IMR-90 (cell line): ENCODE measurements at regions not wholly inside any gene's neighbourhood (a gene's known extent, or its start where the extent isn't known, plus 50 kb on each side); places are given as distances from the start of the nearest gene placed in this dataset.
A peak's percentile ranks its signal among the peaks of the same experiment; 100 is the strongest.

Experiments used
- ATAC-seq: fragments of 200-7000 bp; cut with Tn5 transposase; 2 replicates; pipeline ENCODE4 v1.9.1; 2020; ENCODE audit warnings: low read depth, mild to moderate bottlenecking, moderate library complexity
- BruUV-seq: library from RNA; stranded (reverse); fragments of 400-500 nt; replicated peaks from 2 replicates; lab custom pipeline; 2021; lab: Mats Ljungman, UMichigan
- CTCF ChIA-PET: fragments of 300-600 bp; formaldehyde crosslinking; extraction: SDS; loops from one replicate; lab custom pipeline; 2021; ENCODE audit warnings: antibody characterized with exemption; lab: Yijun Ruan, JAX
- POLR2A ChIA-PET: fragments of 300-600 bp; sonication (Branson Sonifier 250); formaldehyde crosslinking; loops from one replicate; lab custom pipeline; 2022; ENCODE audit warnings: antibody characterized with exemption; ENCODE audit not compliant: unreplicated experiment; lab: Charles Lee
- DNase-seq: peaks from one replicate; pipeline ENCODE4 v3.0.0; 2013
- H2AFZ ChIP-seq: replicated peaks from 2 replicates; pipeline ENCODE3; 2013; ENCODE audit warnings: low read length, mild to moderate bottlenecking; ENCODE audit not compliant: poor library complexity
- H2AK5ac ChIP-seq: 2 replicates; pipeline ENCODE4 v1.6.1; 2013; ENCODE audit warnings: low read depth, low read length, inconsistent platforms
- H2AK9ac ChIP-seq: replicated peaks from 2 replicates; pipeline ENCODE3; 2013; ENCODE audit warnings: mild to moderate bottlenecking, low read depth, low read length, moderate library complexity; ENCODE audit not compliant: poor library complexity
- H2BK120ac ChIP-seq: 2 replicates; pipeline ENCODE4 v1.6.1; 2013; ENCODE audit warnings: low read depth, low read length, inconsistent platforms
- H2BK15ac ChIP-seq: 3 replicates; pipeline ENCODE4 v1.6.1; 2013; ENCODE audit warnings: low read depth, low read length, inconsistent platforms
- H2BK20ac ChIP-seq: 2 replicates; pipeline ENCODE4 v1.6.1; 2013; ENCODE audit warnings: low read depth, mild to moderate bottlenecking, inconsistent platforms, low read length, moderate library complexity
- H2BK5ac ChIP-seq: 2 replicates; pipeline ENCODE4 v1.6.1; 2013; ENCODE audit warnings: mild to moderate bottlenecking, low read depth, low read length, inconsistent platforms; ENCODE audit not compliant: poor library complexity, severe bottlenecking
- H3K14ac ChIP-seq: replicated peaks from 2 replicates; pipeline ENCODE4 v1.6.1; 2013; ENCODE audit warnings: low read depth, low read length, inconsistent platforms
- H3K18ac ChIP-seq: 2 replicates; pipeline ENCODE4 v1.6.1; 2013; ENCODE audit warnings: low read depth, low read length, control low read depth
- H3K23ac ChIP-seq: 2 replicates; pipeline ENCODE4 v1.6.1; 2013; ENCODE audit warnings: low read depth, low read length, inconsistent platforms
- H3K27ac ChIP-seq: 2 replicates; pipeline ENCODE4 v1.5.1; 2013; ENCODE audit warnings: mild to moderate bottlenecking, control low read depth, low read length; ENCODE audit not compliant: insufficient read depth
- H3K27me3 ChIP-seq: 2 replicates; pipeline ENCODE4 v1.6.1; 2013; ENCODE audit warnings: low read length; ENCODE audit not compliant: control insufficient read depth, insufficient read depth
- H3K36me3 ChIP-seq: 2 replicates; pipeline ENCODE4 v1.6.1; 2013; ENCODE audit warnings: low read length, mixed read lengths; ENCODE audit not compliant: control insufficient read depth, insufficient read depth
- H3K4ac ChIP-seq: 2 replicates; pipeline ENCODE4 v1.6.1; 2013; ENCODE audit warnings: low read depth, low read length, inconsistent platforms
- H3K4me1 ChIP-seq: 2 replicates; pipeline ENCODE4 v1.6.1; 2013; ENCODE audit warnings: low read length, mixed read lengths; ENCODE audit not compliant: control insufficient read depth, insufficient read depth
- H3K4me2 ChIP-seq: 2 replicates; pipeline ENCODE4 v1.6.1; 2013; ENCODE audit warnings: low read depth, mild to moderate bottlenecking, control low read depth, low read length, moderate library complexity
- H3K4me3 ChIP-seq: 2 replicates; pipeline ENCODE4 v1.5.1; 2013; ENCODE audit warnings: low read depth, mild to moderate bottlenecking, control low read depth, low read length, moderate library complexity; ENCODE audit not compliant: insufficient read depth
- H3K56ac ChIP-seq: 2 replicates; pipeline ENCODE4 v1.6.1; 2013; ENCODE audit warnings: low read length, inconsistent platforms; ENCODE audit not compliant: insufficient read depth; ENCODE audit errors: extremely low read depth
- H3K79me1 ChIP-seq, 2 experiments: 2 replicates each; pipeline ENCODE4 v1.6.1; 2013; ENCODE audit warnings: low read length in 2 of 2, inconsistent platforms in 1 of 2, low read depth in 1 of 2
- H3K9ac ChIP-seq: 2 replicates; pipeline ENCODE4 v1.6.1; 2013; ENCODE audit warnings: low read depth, low read length, control low read depth
- H3K9me1 ChIP-seq: 2 replicates; pipeline ENCODE4 v1.6.1; 2013; ENCODE audit warnings: low read length, inconsistent platforms; ENCODE audit not compliant: insufficient read depth
- H3K9me3 ChIP-seq: 2 replicates; pipeline ENCODE4 v1.6.1; 2013; ENCODE audit warnings: low read length; ENCODE audit not compliant: control insufficient read depth, insufficient read depth
- H4K20me1 ChIP-seq: 2 replicates; pipeline ENCODE4 v1.6.1; 2013; ENCODE audit warnings: low read length, inconsistent platforms; ENCODE audit not compliant: insufficient read depth
- H4K5ac ChIP-seq: 2 replicates; pipeline ENCODE4 v1.6.1; 2013; ENCODE audit warnings: mild to moderate bottlenecking, low read depth, low read length, control low read depth
- H4K8ac ChIP-seq, 2 experiments: 2 replicates each; pipeline ENCODE4 v1.6.1; 2013; ENCODE audit warnings: low read depth in 2 of 2, low read length in 2 of 2, control low read depth in 1 of 2, inconsistent platforms in 1 of 2
- H4K91ac ChIP-seq: 2 replicates; pipeline ENCODE4 v1.6.1; 2013; ENCODE audit warnings: low read depth, low read length, inconsistent platforms; ENCODE audit not compliant: insufficient read depth
- CEBPB ChIP-seq: IDR thresholded peaks from 2 replicates; pipeline ENCODE4 v1.6.1; 2012; ENCODE audit warnings: low read depth, low read length, improper control_type of control experiment
- CHD1 ChIP-seq: IDR thresholded peaks from 2 replicates; pipeline ENCODE4 v1.6.1; 2012; ENCODE audit warnings: low read depth, low read length, improper control_type of control experiment
- MAFK ChIP-seq: IDR thresholded peaks from 2 replicates; pipeline ENCODE4 v1.6.1; 2012; ENCODE audit warnings: low read depth, low read length, improper control_type of control experiment
- MAZ ChIP-seq: IDR thresholded peaks from 2 replicates; pipeline ENCODE4 v1.6.1; 2012; ENCODE audit warnings: low read depth, mild to moderate bottlenecking, low read length, improper control_type of control experiment, moderate library complexity, borderline replicate concordance
- NFE2L2 ChIP-seq: fragments of 150-350 bp; IDR thresholded peaks from 2 replicates; pipeline ENCODE4 v1.6.1; 2016; ENCODE audit warnings: low read depth, mild to moderate bottlenecking, low read length
- RFX5 ChIP-seq: IDR thresholded peaks from 2 replicates; pipeline ENCODE4 v1.8.0; 2012; ENCODE audit warnings: low read depth, mild to moderate bottlenecking, low read length, moderate library complexity
- SMC3 ChIP-seq: fragments of 150-350 bp; IDR thresholded peaks from 2 replicates; pipeline ENCODE4 v1.6.1; 2016; ENCODE audit warnings: low read depth, mild to moderate bottlenecking, antibody characterized with exemption, low read length, moderate library complexity
- USF2 ChIP-seq: fragments of 150-350 bp; IDR thresholded peaks from 2 replicates; pipeline ENCODE4 v1.6.1; 2017; ENCODE audit warnings: mild to moderate bottlenecking, antibody characterized with exemption, low read length, low read depth
- WGBS, 2 experiments: methylation state at CpG; one replicate each; pipeline versions ENCODE4 v1.1.5 to v1.1.7; 2013; ENCODE audit warnings: missing lambda C conversion rate in 2 of 2; ENCODE audit not compliant: insufficient read length in 1 of 2; ENCODE audit errors: extremely low coverage in 2 of 2; 5-methylcytosine and 5-hydroxymethylcytosine counted together
- dilution Hi-C: fragments of 300-500 bp; cut with HindIII; formaldehyde crosslinking; loops from one replicate; pipeline ENCODE4 v1.14.3; 2018; ENCODE audit warnings: low sequenced_read_pairs; ENCODE audit not compliant: unreplicated experiment
- in situ Hi-C: fragments of 300-500 bp; cut with MboI; formaldehyde crosslinking; loops from 3 replicates; pipeline ENCODE4 v1.14.3; 2019; ENCODE audit warnings: low sequenced_read_pairs, inconsistent platforms, mixed read lengths
- intact Hi-C: fragments of 100-400 bp; cut with micrococcal nuclease; formaldehyde crosslinking; loops from 2 replicates; pipeline ENCODE4 v1.10.0; 2022

GRCh38 chr15:95293456-95294031 is 1037.0 kb upstream of the NR2F2 start:
- H3K27ac ChIP-seq, result peak overlapping the region; percentile 9; the same call in 1 of the 2 replicates
- in situ Hi-C loops (loop anchor here (10.0 kb wide), 1 partner anchor 1041 kb away; the partner anchor contains the start of gene NR2F2), dilution Hi-C loops (no loop called here), intact Hi-C loops (loop anchor here (5.0 kb wide), 1 partner anchor 36 kb away; no protein-coding TSS in a partner anchor)
- no peak overlapping the region for H3K56ac ChIP-seq
- H2BK5ac ChIP-seq, result no peak overlapping the region
- peak overlapping the region; percentile 49; the same call in 1 of the 2 replicates for H3K4ac ChIP-seq
- TF ChIP-seq NFE2L2 (no peak), CHD1 (no peak), USF2 (no peak), SMC3 (no peak), MAFK (no peak), RFX5 (no peak), MAZ (no peak), CEBPB (no peak)
- H2AK9ac ChIP-seq, result no peak overlapping the region
- BruUV-seq, result no TSS peak
- H2BK20ac ChIP-seq, result peak overlapping the region; percentile 81
- H4K20me1 ChIP-seq, result no peaks in the 10 kb centered on the region
- no peaks in the 10 kb centered on the region for H3K36me3 ChIP-seq
- H3K23ac ChIP-seq, result peak overlapping the region; percentile 8; the same call in 1 of the 2 replicates
- H3K27me3 ChIP-seq, result no peaks in the 10 kb centered on the region
- POLR2A ChIA-PET, result no interaction called here
- peak overlapping the region; percentile 13 for H2BK120ac ChIP-seq
- DNase-seq (no peak), ATAC-seq (no peak)
- no peak overlapping the region for H2BK15ac ChIP-seq
- H3K14ac ChIP-seq, result 0 out of 2 replicates have a peak overlapping the region, but pooled peaks have one; percentile 21
- no peaks in the 10 kb centered on the region for H3K9me3 ChIP-seq
- peaks cover 9% of the 10 kb centered on the region for H3K4me1 ChIP-seq
- H4K91ac ChIP-seq, result no peak overlapping the region
- no peak overlapping the region; the same call in 1 of the 2 replicates for H3K4me2 ChIP-seq
- H4K5ac ChIP-seq, result peak overlapping the region; percentile 70; the same call in 1 of the 2 replicates
- no peak overlapping the region for H3K9ac ChIP-seq
- WGBS, 2 experiments, result no CpG with 5 or more reads among the region's 6 CpGs
- no peak overlapping the region for H3K4me3 ChIP-seq
- H2AFZ ChIP-seq, result peak overlapping the region; percentile 24
- CTCF ChIA-PET, result no interaction called here
- H3K18ac ChIP-seq, result peak overlapping the region; percentile 80; the same call in 1 of the 2 replicates
- H3K9me1 ChIP-seq, result peaks cover 6% of the 10 kb centered on the region; the same call in 1 of the 2 replicates
- no peak overlapping the region; the same call in 1 of the 2 replicates for H2AK5ac ChIP-seq
- H3K79me1 ChIP-seq, result no peaks in the 10 kb centered on the region
- no peak overlapping the region for H4K8ac ChIP-seq
